Gastroesophageal sphincter (tissue), 3 donors: ENCODE measurements at regions not wholly inside any gene's neighbourhood (a gene's known extent, or its start where the extent isn't known, plus 50 kb on each side); places are given as distances from the start of the nearest gene placed in this dataset.

ENCODE experiments used
- CTCF ChIP-seq, 4 experiments: fragments of 200-600 bp in 2 of 4; fragments of 450-650 bp in 2 of 4; sonication (generic) in 1 of 4; IDR thresholded peaks; one replicate each; pipeline ENCODE4 v1.5.1; 2017 to 2019; ENCODE audit warnings: antibody characterized with exemption in 4 of 4, mild to moderate bottlenecking in 2 of 4, moderate library complexity in 2 of 4
- EP300 ChIP-seq: sonication (generic); formaldehyde crosslinking; IDR thresholded peaks from one replicate; pipeline ENCODE4 v1.6.1; 2017; ENCODE audit warnings: antibody characterized with exemption, mild to moderate bottlenecking
- POLR2A ChIP-seq, 2 donors: fragments of 450-650 bp; IDR thresholded peaks; one replicate each; pipeline ENCODE4 v1.6.1; 2017; ENCODE audit warnings: antibody characterized with exemption in 2 of 2, mild to moderate bottlenecking in 2 of 2, moderate library complexity in 1 of 2
- POLR2AphosphoS5 ChIP-seq: sonication (generic); formaldehyde crosslinking; IDR thresholded peaks from one replicate; pipeline ENCODE4 v1.6.1; 2017; ENCODE audit warnings: antibody characterized with exemption

GRCh38 chr13:54841682-54842081, 1813.1 kb downstream of the OLFM4 start:
- TF ChIP-seq CTCF (IDR thresholded peaks at IDR 0.05) (no peak), EP300 (no peak), POLR2AphosphoS5 (no peak), POLR2A (IDR thresholded peaks at IDR 0.05) (no peak)
